22Rv1 (cell line): ENCODE measurements at regions not wholly inside any gene's neighbourhood (a gene's known extent, or its start where the extent isn't known, plus 50 kb on each side); places are given as distances from the start of the nearest gene placed in this dataset.

ENCODE experiments used
- H3K27ac ChIP-seq: fragments of 450-650 bp; 2 replicates; pipeline ENCODE4 v1.5.1; 2017
- ZFX ChIP-seq: fragments of 450-650 bp; IDR thresholded peaks from 2 replicates; pipeline ENCODE4 v1.6.1; 2017; ENCODE audit warnings: antibody characterized with exemption, borderline replicate concordance
- TF ChIP-seq, protein P1 (sequence below): fragments of 450-650 bp; IDR thresholded peaks from 2 replicates; pipeline ENCODE4 v1.5.1; 2017; ENCODE audit warnings: mild to moderate bottlenecking

DNA sequence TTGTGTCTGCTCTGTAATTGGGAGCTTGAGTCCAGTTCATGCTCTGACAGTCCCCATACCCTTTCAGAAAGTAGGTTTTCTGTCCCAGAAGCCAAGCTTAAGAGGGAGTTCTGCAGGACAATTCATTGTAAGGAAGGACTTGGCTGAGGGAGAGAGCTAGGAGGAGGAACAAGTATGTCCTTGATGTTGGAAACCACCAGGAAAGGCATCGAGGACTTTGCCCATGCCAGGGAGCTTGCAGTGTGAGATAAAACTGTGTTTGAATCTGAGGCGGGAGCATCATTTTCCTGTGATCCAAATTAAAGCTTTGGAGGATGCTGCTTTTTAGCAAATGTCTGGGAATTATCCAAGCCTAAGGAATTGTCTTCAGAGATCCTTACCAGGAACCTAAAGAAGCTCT is 175.3 kb downstream of the EMP1 start:
- TF ChIP-seq ZFX = no peak
- TF ChIP-seq, protein P1, sequence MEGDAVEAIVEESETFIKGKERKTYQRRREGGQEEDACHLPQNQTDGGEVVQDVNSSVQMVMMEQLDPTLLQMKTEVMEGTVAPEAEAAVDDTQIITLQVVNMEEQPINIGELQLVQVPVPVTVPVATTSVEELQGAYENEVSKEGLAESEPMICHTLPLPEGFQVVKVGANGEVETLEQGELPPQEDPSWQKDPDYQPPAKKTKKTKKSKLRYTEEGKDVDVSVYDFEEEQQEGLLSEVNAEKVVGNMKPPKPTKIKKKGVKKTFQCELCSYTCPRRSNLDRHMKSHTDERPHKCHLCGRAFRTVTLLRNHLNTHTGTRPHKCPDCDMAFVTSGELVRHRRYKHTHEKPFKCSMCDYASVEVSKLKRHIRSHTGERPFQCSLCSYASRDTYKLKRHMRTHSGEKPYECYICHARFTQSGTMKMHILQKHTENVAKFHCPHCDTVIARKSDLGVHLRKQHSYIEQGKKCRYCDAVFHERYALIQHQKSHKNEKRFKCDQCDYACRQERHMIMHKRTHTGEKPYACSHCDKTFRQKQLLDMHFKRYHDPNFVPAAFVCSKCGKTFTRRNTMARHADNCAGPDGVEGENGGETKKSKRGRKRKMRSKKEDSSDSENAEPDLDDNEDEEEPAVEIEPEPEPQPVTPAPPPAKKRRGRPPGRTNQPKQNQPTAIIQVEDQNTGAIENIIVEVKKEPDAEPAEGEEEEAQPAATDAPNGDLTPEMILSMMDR = no peak
- no peak overlapping the region for H3K27ac ChIP-seq

DNA sequence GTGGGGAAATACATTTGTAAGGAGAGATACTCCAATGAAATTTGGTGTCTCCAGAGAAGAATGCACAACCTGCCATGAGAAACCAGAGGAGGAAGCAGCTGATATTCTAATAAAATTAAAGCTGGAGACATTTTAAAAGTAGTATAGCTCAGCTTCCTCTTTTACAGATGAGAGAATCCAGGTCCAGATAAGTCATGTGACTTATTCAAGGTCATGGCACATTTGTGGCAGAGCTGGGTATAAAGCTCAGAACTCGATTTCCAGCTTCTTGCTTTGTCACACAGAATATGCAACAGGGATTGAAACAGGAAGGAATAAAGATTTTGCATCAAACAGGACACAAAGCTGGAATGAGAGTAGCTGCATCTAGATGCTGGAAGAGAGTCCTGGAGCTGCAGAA is 174.8 kb downstream of the EMP1 start:
- no peak overlapping the region for H3K27ac ChIP-seq

DNA sequence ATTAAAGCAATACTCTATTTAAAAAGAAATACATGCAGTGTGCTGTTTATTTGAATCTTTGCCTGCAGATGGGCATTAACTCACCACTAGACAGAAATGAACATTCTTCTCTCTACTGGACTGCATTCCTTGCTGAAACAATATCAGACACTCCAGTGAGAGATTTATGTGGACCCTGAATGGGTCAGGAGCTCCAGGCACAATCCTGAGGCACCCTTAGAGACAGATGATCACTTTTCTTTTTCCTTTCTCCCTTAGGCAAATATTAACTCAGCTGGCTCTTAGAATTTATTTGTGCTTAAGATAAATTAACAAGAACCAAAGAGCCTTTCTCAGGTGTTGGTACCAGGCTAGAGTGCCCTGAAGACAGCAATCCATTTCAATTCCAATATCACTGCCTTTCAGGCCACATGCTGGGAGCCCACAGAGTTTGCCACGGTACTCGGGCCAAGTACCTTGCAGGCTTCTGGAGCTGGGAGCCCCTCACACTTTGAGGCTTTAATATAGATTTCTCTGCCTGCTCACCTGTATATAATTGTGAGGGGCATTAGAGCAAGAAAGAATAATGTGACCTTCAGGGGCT is 173.0 kb downstream of the EMP1 start:
- no peak overlapping the region for H3K27ac ChIP-seq
- TF ChIP-seq, protein P1 = no peak
- no peak for TF ChIP-seq ZFX

More for the DNA sequence above, 174.8 kb downstream of the EMP1 start:
- TF ChIP-seq, protein P1 = no peak
- no peak for TF ChIP-seq ZFX

DNA sequence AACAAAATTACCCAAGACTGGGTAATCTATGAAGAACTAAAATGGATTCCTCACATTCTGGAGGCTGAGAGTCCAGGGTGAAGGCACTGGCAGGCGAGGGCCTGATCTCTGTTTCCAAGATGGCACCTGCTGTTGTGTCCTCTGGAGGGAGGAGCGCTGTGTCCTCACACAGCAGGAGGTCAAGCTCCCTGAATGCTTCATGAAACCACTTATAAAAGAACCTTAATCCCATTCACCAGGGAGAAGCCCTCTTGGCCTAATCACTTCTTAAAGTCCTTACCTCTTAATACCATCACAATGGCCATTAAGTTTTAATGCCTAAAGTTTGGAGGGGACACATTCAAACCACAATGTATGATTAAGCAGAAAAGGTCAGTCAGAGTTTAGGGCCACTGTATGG is 172.4 kb downstream of the EMP1 start:
- TF ChIP-seq, protein P1 = no peak
- no peak for TF ChIP-seq ZFX
- H3K27ac ChIP-seq = no peak overlapping the region

DNA sequence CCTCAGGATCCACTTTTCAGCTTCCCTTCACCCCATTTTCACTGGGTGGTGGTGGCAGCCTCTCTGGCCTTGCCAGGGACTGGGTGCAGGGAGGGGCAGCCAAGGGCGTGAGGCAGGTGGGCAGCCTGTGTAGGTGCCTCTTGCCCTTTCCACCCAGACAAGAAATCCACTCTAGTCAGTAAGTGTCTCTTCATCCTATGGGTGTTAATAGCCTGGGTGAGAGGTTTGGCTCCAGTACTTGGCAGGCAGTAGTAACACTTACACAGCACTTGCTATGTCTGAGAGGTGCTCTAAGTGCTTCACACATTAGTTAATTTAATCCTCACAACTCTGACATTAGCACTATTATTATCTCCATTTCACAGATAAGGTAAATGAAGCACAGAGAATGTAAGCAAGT is 171.9 kb downstream of the EMP1 start:
- TF ChIP-seq, protein P1 = no peak
- no peak for TF ChIP-seq ZFX
- H3K27ac ChIP-seq = no peak overlapping the region

DNA sequence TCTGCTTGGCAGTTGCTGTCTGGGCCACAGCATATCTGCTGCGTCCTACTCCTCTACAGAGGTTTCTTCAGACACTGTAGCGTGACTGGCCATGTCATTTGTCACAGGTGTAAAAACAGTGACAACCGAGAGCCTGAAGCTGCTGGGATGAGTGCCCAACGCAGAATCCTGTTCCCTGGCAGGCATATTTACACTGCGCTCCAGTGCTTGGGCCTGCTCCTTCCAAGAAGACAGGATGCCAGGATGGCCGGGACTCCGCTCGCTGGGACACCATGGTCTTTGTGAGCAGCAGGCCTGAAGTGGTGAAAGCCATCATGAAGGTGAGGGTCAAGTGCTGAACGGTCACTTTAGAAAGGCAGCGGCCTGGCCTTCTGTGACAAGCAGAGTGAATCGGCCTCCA is 171.4 kb downstream of the EMP1 start:
- no peak overlapping the region for H3K27ac ChIP-seq
- TF ChIP-seq ZFX = no peak
- TF ChIP-seq, protein P1 = no peak

DNA sequence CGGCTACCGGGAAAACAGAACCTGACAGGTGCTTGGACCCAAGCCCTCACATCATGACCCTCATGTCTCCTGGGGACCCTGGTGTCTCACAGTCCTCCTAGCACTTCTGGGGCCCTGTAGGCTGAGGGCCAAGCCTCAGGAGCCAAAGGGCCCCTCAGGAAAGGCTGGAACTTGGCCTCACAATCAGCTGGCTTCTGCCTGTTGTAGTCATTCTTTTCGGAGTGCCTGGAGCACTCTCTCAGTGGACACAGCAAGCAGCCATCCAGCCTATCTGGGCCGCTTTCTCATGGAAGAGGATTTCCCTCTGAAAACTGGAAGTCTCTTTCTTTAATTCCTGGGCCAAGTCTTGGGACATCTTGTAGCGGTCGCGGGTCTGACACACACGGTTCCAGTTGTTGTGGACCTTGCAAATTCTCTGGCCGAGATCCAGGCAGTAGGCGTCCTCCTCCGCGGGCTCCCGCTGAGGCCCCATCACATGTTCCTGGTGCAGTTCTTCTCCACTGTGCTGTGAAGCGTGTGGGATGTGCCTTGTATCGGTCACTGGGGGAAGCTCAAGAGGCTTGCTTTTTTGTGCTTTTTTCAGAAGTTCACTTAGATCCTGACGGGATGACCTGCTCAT is 169.3 kb downstream of the EMP1 start:
- H3K27ac ChIP-seq = no peak overlapping the region
- TF ChIP-seq, protein P1 = no peak
- no peak for TF ChIP-seq ZFX
